Vagina (tissue), 2 donors: ENCODE measurements at regions not wholly inside any gene's neighbourhood (a gene's known extent, or its start where the extent isn't known, plus 50 kb on each side); places are given as distances from the start of the nearest gene placed in this dataset.

Source experiments
- POLR2A ChIP-seq, 2 donors: fragments of 450-650 bp; IDR thresholded peaks; one replicate each; pipeline ENCODE4 v1.6.1; 2017; ENCODE audit warnings: antibody characterized with exemption in 2 of 2, mild to moderate bottlenecking in 2 of 2, moderate library complexity in 2 of 2
- POLR2AphosphoS5 ChIP-seq, 2 donors: sonication (generic); formaldehyde crosslinking; IDR thresholded peaks; one replicate each; pipeline ENCODE4 v1.9.0; 2017; ENCODE audit warnings: antibody characterized with exemption in 2 of 2, mild to moderate bottlenecking in 2 of 2, low read depth in 1 of 2; ENCODE audit not compliant: insufficient read depth in 1 of 2
- TF ChIP-seq, protein P1 (sequence below), 3 experiments: fragments of 450-650 bp in 2 of 3; fragments of 200-600 bp in 1 of 3; sonication (generic) in 1 of 3; IDR thresholded peaks; one replicate each; pipeline ENCODE4 v1.5.1; 2017 to 2019; ENCODE audit warnings: antibody characterized with exemption in 3 of 3, mild to moderate bottlenecking in 2 of 3, moderate library complexity in 2 of 3

GRCh38 chr9:31736581-31737179 lies 647.8 kb upstream of the ACO1 start:
- TF ChIP-seq, protein P1, sequence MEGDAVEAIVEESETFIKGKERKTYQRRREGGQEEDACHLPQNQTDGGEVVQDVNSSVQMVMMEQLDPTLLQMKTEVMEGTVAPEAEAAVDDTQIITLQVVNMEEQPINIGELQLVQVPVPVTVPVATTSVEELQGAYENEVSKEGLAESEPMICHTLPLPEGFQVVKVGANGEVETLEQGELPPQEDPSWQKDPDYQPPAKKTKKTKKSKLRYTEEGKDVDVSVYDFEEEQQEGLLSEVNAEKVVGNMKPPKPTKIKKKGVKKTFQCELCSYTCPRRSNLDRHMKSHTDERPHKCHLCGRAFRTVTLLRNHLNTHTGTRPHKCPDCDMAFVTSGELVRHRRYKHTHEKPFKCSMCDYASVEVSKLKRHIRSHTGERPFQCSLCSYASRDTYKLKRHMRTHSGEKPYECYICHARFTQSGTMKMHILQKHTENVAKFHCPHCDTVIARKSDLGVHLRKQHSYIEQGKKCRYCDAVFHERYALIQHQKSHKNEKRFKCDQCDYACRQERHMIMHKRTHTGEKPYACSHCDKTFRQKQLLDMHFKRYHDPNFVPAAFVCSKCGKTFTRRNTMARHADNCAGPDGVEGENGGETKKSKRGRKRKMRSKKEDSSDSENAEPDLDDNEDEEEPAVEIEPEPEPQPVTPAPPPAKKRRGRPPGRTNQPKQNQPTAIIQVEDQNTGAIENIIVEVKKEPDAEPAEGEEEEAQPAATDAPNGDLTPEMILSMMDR (IDR thresholded peaks at IDR 0.05), result no peak
- TF ChIP-seq POLR2A (IDR thresholded peaks at IDR 0.05) (no peak), POLR2AphosphoS5 (IDR thresholded peaks at IDR 0.05; ENCODE audit: insufficient read depth in 1 of 2, low read depth in 1 of 2) (no peak)
